ENCODE measurements at regions not wholly inside any gene's neighbourhood (a gene's known extent, or its start where the extent isn't known, plus 50 kb on each side); places are given as distances from the start of the nearest gene placed in this dataset.

GRCh38 chr10:46224414-46224682 is 62.4 kb upstream of the ANTXRL start:
- ChIA-PET POLR2A (ENCODE audit: low non-redundant PET) (no interaction called here), CTCF (no interaction called here)
- no peaks in the 10 kb centered on the region for H3K27me3 ChIP-seq (replicated peaks; ENCODE audit: insufficient read depth, low read depth, low read length, poor library complexity)
- intact Hi-C loops (cut with micrococcal nuclease; ENCODE audit: unreplicated experiment), result no loop called here
- BruUV-seq (replicated peaks), result no TSS peak
- no peak overlapping the region for H3K27ac ChIP-seq (ENCODE audit: low read depth, low read length, poor library complexity, severe bottlenecking)
- no peaks in the 10 kb centered on the region for H3K4me1 ChIP-seq (ENCODE audit: insufficient read depth, low read length, poor library complexity, severe bottlenecking)
- no peak for TF ChIP-seq EZH2 (IDR thresholded peaks at IDR 0.05; ENCODE audit: borderline replicate concordance, low read depth, low read length, poor library complexity, severe bottlenecking)
- TF ChIP-seq, protein P1, sequence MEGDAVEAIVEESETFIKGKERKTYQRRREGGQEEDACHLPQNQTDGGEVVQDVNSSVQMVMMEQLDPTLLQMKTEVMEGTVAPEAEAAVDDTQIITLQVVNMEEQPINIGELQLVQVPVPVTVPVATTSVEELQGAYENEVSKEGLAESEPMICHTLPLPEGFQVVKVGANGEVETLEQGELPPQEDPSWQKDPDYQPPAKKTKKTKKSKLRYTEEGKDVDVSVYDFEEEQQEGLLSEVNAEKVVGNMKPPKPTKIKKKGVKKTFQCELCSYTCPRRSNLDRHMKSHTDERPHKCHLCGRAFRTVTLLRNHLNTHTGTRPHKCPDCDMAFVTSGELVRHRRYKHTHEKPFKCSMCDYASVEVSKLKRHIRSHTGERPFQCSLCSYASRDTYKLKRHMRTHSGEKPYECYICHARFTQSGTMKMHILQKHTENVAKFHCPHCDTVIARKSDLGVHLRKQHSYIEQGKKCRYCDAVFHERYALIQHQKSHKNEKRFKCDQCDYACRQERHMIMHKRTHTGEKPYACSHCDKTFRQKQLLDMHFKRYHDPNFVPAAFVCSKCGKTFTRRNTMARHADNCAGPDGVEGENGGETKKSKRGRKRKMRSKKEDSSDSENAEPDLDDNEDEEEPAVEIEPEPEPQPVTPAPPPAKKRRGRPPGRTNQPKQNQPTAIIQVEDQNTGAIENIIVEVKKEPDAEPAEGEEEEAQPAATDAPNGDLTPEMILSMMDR (conservative IDR thresholded peaks at IDR 0.05; ENCODE audit: low read depth, low read length), result no peak
- no peak overlapping the region for H3K4me3 ChIP-seq (ENCODE audit: low read depth, low read length, poor library complexity, severe bottlenecking)
- H3K9me3 ChIP-seq (ENCODE audit: low read depth, low read length, poor library complexity, severe bottlenecking), result no peaks in the 10 kb centered on the region
- H3K36me3 ChIP-seq (ENCODE audit: insufficient read depth, low read length, poor library complexity, severe bottlenecking), result no peaks in the 10 kb centered on the region
- no peak for DNase-seq (ENCODE audit: low spot score)

- Histone ChIP-seq H3K9me3 (ENCODE audit: low read depth, low read length, poor library complexity, severe bottlenecking) (no peaks in the 10 kb centered on the region), H3K4me1 (ENCODE audit: insufficient read depth, low read length, poor library complexity, severe bottlenecking) (no peaks in the 10 kb centered on the region), H3K4me3 (ENCODE audit: low read depth, low read length, poor library complexity, severe bottlenecking) (no peak overlapping the region), H3K27me3 (replicated peaks; ENCODE audit: insufficient read depth, low read depth, low read length, poor library complexity) (no peaks in the 10 kb centered on the region), H3K27ac (ENCODE audit: low read depth, low read length, poor library complexity, severe bottlenecking) (no peak overlapping the region), H3K36me3 (ENCODE audit: insufficient read depth, low read length, poor library complexity, severe bottlenecking) (no peaks in the 10 kb centered on the region)
- CTCF ChIA-PET, result no interaction called here
- intact Hi-C loops (cut with micrococcal nuclease; ENCODE audit: unreplicated experiment), result loop anchor here (5.0 kb wide), 1 partner anchor 342 kb away; no protein-coding TSS in a partner anchor
- no TSS peak for BruUV-seq (replicated peaks)
- POLR2A ChIA-PET (ENCODE audit: low non-redundant PET), result no interaction called here
- TF ChIP-seq, protein P1 (conservative IDR thresholded peaks at IDR 0.05; ENCODE audit: low read depth, low read length), result no peak
- TF ChIP-seq EZH2 (IDR thresholded peaks at IDR 0.05; ENCODE audit: borderline replicate concordance, low read depth, low read length, poor library complexity, severe bottlenecking), result no peak
- no peak for DNase-seq (ENCODE audit: low spot score)
Observed at GRCh38 chr10:46225597-46225996, 61.2 kb upstream of the ANTXRL start.

- Histone ChIP-seq H3K4me1 (ENCODE audit: insufficient read depth, low read length, poor library complexity, severe bottlenecking) (no peaks in the 10 kb centered on the region), H3K27me3 (replicated peaks; ENCODE audit: insufficient read depth, low read depth, low read length, poor library complexity) (no peaks in the 10 kb centered on the region), H3K36me3 (ENCODE audit: insufficient read depth, low read length, poor library complexity, severe bottlenecking) (no peaks in the 10 kb centered on the region), H3K9me3 (ENCODE audit: low read depth, low read length, poor library complexity, severe bottlenecking) (no peaks in the 10 kb centered on the region), H3K27ac (ENCODE audit: low read depth, low read length, poor library complexity, severe bottlenecking) (no peak overlapping the region), H3K4me3 (ENCODE audit: low read depth, low read length, poor library complexity, severe bottlenecking) (no peak overlapping the region)
- BruUV-seq (replicated peaks), result no TSS peak
- no peak for DNase-seq (ENCODE audit: low spot score)
- no peak for TF ChIP-seq EZH2 (IDR thresholded peaks at IDR 0.05; ENCODE audit: borderline replicate concordance, low read depth, low read length, poor library complexity, severe bottlenecking)
- TF ChIP-seq, protein P1 (conservative IDR thresholded peaks at IDR 0.05; ENCODE audit: low read depth, low read length), result no peak
- intact Hi-C loops (cut with micrococcal nuclease; ENCODE audit: unreplicated experiment), result loop anchor here (5.0 kb wide), 1 partner anchor 341 kb away; no protein-coding TSS in a partner anchor
- ChIA-PET POLR2A (ENCODE audit: low non-redundant PET) (no interaction called here), CTCF (no interaction called here)
Observed at GRCh38 chr10:46226232-46226631, 60.6 kb upstream of the ANTXRL start.

Data from A673 (cell line).